ENCODE measurements at regions not wholly inside any gene's neighbourhood (a gene's known extent, or its start where the extent isn't known, plus 50 kb on each side); places are given as distances from the start of the nearest gene placed in this dataset.

GRCh38 chr3:135567223-135567622 is 398.3 kb upstream of the PPP2R3A start:
- TF ChIP-seq, protein P1, sequence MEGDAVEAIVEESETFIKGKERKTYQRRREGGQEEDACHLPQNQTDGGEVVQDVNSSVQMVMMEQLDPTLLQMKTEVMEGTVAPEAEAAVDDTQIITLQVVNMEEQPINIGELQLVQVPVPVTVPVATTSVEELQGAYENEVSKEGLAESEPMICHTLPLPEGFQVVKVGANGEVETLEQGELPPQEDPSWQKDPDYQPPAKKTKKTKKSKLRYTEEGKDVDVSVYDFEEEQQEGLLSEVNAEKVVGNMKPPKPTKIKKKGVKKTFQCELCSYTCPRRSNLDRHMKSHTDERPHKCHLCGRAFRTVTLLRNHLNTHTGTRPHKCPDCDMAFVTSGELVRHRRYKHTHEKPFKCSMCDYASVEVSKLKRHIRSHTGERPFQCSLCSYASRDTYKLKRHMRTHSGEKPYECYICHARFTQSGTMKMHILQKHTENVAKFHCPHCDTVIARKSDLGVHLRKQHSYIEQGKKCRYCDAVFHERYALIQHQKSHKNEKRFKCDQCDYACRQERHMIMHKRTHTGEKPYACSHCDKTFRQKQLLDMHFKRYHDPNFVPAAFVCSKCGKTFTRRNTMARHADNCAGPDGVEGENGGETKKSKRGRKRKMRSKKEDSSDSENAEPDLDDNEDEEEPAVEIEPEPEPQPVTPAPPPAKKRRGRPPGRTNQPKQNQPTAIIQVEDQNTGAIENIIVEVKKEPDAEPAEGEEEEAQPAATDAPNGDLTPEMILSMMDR (IDR thresholded peaks at IDR 0.05) = no peak
- no peak for TF ChIP-seq POLR2A (IDR thresholded peaks at IDR 0.05)
- H3K9me3 ChIP-seq = no peaks in the 10 kb centered on the region
- WGBS, 2 donors = 63 to 78% methylated on average over 3 to 7 of the region's 7 CpGs
- DNase-seq = no peak
- no peaks in the 10 kb centered on the region for H3K27me3 ChIP-seq
- no peaks in the 10 kb centered on the region for H3K4me1 ChIP-seq
- intact Hi-C loops (cut with DNase I) = no loop called here
- H3K4me3 ChIP-seq = no peak overlapping the region
- no peak overlapping the region for H3K27ac ChIP-seq
- H3K36me3 ChIP-seq = no peaks in the 10 kb centered on the region

GRCh38 chr3:135576751-135577150 is 388.8 kb upstream of the PPP2R3A start:
- Histone ChIP-seq H3K27me3 (peaks cover 0 to 4% (median 0%) of the 10 kb centered on the region in 4 donors), H3K4me1 (no peaks in the 10 kb centered on the region), H3K36me3 (no peaks in the 10 kb centered on the region), H3K4me3 (no peak overlapping the region), H3K27ac (no peak overlapping the region), H3K9me3 (no peaks in the 10 kb centered on the region)
- intact Hi-C loops (cut with DNase I) = no loop called here
- DNase-seq = no peak
- WGBS, 2 donors = 30 to 43% methylated on average over 5 to 7 of the region's 7 CpGs
- TF ChIP-seq POLR2A (IDR thresholded peaks at IDR 0.05) = no peak
- TF ChIP-seq, protein P1 (IDR thresholded peaks at IDR 0.05) = no peak

DNA sequence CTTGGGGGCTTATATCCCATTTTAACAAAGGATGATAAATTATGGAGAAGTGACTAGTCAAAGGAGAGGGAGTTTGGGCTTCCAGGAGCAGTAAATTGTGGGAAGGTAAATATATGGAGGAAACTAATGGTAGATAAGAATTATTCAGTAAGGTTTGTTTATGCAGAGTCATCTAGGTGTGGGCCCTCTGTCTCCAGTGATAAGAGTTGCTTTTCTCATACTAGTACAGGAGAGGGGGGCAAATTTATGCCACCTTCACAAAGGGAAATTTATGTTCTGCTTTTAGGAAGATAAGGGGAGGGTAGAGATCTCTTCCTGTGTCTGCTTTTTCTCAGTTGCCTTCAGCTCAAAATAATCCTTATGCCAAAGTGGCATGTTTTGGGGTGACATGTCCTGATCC is 383.7 kb upstream of the PPP2R3A start:
- Histone ChIP-seq H3K36me3 (no peaks in the 10 kb centered on the region), H3K27me3 (peaks cover 0 to 3% (median 0%) of the 10 kb centered on the region in 4 donors), H3K27ac (no peak overlapping the region), H3K9me3 (no peaks in the 10 kb centered on the region), H3K4me1 (no peaks in the 10 kb centered on the region), H3K4me3 (no peak overlapping the region)
- TF ChIP-seq, protein P1 (IDR thresholded peaks at IDR 0.05) = no peak
- no peak for TF ChIP-seq POLR2A (IDR thresholded peaks at IDR 0.05)
- DNase-seq = no peak
- intact Hi-C loops (cut with DNase I) = no loop called here

GRCh38 chr3:135582800-135583199 is 382.7 kb upstream of the PPP2R3A start:
- H3K36me3 ChIP-seq = no peaks in the 10 kb centered on the region
- H3K27ac ChIP-seq = no peak overlapping the region
- H3K4me3 ChIP-seq = no peak overlapping the region
- intact Hi-C loops (cut with DNase I) = no loop called here
- no peaks in the 10 kb centered on the region for H3K27me3 ChIP-seq
- no peak for TF ChIP-seq POLR2A (IDR thresholded peaks at IDR 0.05)
- TF ChIP-seq, protein P1 (IDR thresholded peaks at IDR 0.05) = no peak
- WGBS, 2 donors = 37 to 47% methylated on average over 3 of the region's 3 CpGs
- H3K9me3 ChIP-seq = no peaks in the 10 kb centered on the region
- DNase-seq = no peak
- no peaks in the 10 kb centered on the region for H3K4me1 ChIP-seq

DNA sequence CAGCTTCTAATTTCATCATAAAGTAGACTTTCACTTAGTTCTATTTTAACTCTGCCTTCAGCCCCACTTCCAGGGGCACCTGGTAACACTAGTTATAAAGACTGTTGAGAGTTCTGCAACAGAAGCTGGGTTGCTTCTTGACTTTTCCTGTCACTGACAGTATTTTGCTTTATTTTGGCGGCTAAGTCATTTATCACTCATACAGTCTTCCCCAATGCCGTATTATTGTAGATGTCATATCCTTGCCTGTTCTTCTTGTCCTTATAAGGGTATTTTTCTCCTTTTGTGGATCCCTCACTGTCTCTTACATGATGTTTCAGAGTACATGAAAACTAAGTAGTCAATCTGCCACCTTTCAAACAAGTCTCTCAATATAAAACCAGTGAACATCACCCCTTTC is 369.0 kb upstream of the PPP2R3A start:
- no peak for DNase-seq
- no peaks in the 10 kb centered on the region for H3K36me3 ChIP-seq
- no peaks in the 10 kb centered on the region for H3K27me3 ChIP-seq
- no peaks in the 10 kb centered on the region for H3K4me1 ChIP-seq
- intact Hi-C loops (cut with DNase I) = no loop called here
- no peaks in the 10 kb centered on the region for H3K9me3 ChIP-seq
- H3K27ac ChIP-seq = no peak overlapping the region
- no peak overlapping the region for H3K4me3 ChIP-seq
- no peak for TF ChIP-seq POLR2A (IDR thresholded peaks at IDR 0.05)
- TF ChIP-seq, protein P1 (IDR thresholded peaks at IDR 0.05) = no peak
- 52 to 65% methylated on average over 2 of the region's 2 CpGs for WGBS, 2 donors
